PFSK-1 (cell line): ENCODE measurements at regions not wholly inside any gene's neighbourhood (a gene's known extent, or its start where the extent isn't known, plus 50 kb on each side); places are given as distances from the start of the nearest gene placed in this dataset.

Experiments
- POLR2AphosphoS5 ChIP-seq: IDR thresholded peaks from 2 replicates; pipeline ENCODE4 v1.6.1; 2012; ENCODE audit warnings: low read depth, mild to moderate bottlenecking, control low read depth, low read length, moderate library complexity
- TF ChIP-seq, protein P1 (sequence below), 2 experiments: IDR thresholded peaks; 2 replicates each; pipeline versions ENCODE4 v1.6.1 to v1.8.0; 2011 to 2012; ENCODE audit warnings: low read depth in 2 of 2, low read length in 2 of 2, control low read depth in 1 of 2, inconsistent platforms in 1 of 2, mild to moderate bottlenecking in 1 of 2, moderate library complexity in 1 of 2; ENCODE audit not compliant: insufficient read depth in 1 of 2

DNA sequence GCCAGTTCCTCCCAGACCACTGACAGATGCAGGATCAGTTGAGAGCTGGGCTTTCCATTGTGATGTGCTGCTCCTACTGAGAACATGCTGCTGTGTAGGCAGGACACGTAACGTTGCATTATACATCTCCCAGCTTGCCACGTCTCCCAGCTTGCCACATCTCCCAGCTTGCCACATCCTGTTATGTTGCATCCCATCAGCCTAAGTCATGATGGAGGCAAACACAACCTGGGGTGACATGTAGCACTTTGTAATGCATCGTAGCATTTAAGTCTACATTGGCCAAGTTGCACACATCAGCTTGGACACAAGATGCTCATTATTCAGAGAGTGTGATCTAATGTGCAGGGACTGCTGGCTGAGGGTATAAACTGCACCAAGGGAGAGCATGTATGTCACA is 73.3 kb upstream of the CHCHD3 start:
- TF ChIP-seq, protein P1, sequence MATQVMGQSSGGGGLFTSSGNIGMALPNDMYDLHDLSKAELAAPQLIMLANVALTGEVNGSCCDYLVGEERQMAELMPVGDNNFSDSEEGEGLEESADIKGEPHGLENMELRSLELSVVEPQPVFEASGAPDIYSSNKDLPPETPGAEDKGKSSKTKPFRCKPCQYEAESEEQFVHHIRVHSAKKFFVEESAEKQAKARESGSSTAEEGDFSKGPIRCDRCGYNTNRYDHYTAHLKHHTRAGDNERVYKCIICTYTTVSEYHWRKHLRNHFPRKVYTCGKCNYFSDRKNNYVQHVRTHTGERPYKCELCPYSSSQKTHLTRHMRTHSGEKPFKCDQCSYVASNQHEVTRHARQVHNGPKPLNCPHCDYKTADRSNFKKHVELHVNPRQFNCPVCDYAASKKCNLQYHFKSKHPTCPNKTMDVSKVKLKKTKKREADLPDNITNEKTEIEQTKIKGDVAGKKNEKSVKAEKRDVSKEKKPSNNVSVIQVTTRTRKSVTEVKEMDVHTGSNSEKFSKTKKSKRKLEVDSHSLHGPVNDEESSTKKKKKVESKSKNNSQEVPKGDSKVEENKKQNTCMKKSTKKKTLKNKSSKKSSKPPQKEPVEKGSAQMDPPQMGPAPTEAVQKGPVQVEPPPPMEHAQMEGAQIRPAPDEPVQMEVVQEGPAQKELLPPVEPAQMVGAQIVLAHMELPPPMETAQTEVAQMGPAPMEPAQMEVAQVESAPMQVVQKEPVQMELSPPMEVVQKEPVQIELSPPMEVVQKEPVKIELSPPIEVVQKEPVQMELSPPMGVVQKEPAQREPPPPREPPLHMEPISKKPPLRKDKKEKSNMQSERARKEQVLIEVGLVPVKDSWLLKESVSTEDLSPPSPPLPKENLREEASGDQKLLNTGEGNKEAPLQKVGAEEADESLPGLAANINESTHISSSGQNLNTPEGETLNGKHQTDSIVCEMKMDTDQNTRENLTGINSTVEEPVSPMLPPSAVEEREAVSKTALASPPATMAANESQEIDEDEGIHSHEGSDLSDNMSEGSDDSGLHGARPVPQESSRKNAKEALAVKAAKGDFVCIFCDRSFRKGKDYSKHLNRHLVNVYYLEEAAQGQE (IDR thresholded peaks at IDR 0.05; ENCODE audit: insufficient read depth in 1 of 2, low read depth in 2 of 2, low read length in 2 of 2): no peak
- no peak for TF ChIP-seq POLR2AphosphoS5
